HEK293 (cell line): ENCODE measurements at regions not wholly inside any gene's neighbourhood (a gene's known extent, or its start where the extent isn't known, plus 50 kb on each side); places are given as distances from the start of the nearest gene placed in this dataset.

Experiments
- CTCF ChIA-PET: fragments of 350-600 bp; formaldehyde crosslinking; extraction: SDS; loops from one replicate; lab custom pipeline; 2021; ENCODE audit warnings: antibody characterized with exemption; lab: Yijun Ruan, JAX
- POLR2A ChIA-PET: fragments of 300-600 bp; formaldehyde crosslinking; extraction: SDS; loops from one replicate; lab custom pipeline; 2020; ENCODE audit warnings: antibody characterized with exemption, inconsistent platforms; lab: Yijun Ruan, JAX
- H3K27ac ChIP-seq: fragments of 200-500 bp; sonication (Bioruptor generic); 2 replicates; pipeline ENCODE4 v1.5.1; 2014; ENCODE audit warnings: low read depth, low read length, control low read depth, inconsistent platforms; ENCODE audit errors: extremely low read depth
- H3K36me3 ChIP-seq, 2 experiments: fragments of 200-500 bp in 1 of 2; sonication (Bioruptor generic) in 1 of 2; 1 replicate in 1 of 2; 2 replicates in 1 of 2; pipeline ENCODE4 v1.5.1; 2014 to 2017; ENCODE audit warnings: inconsistent platforms in 2 of 2, low read length in 2 of 2; ENCODE audit not compliant: control insufficient read depth in 2 of 2, insufficient read depth in 1 of 2
- H3K4me1 ChIP-seq: fragments of 200-500 bp; sonication (Bioruptor generic); 2 replicates; pipeline ENCODE4 v1.5.1; 2014; ENCODE audit warnings: mild to moderate bottlenecking, low read length, inconsistent platforms; ENCODE audit not compliant: control insufficient read depth, insufficient read depth
- H3K4me3 ChIP-seq: 2 replicates; pipeline ENCODE4 v1.5.1; 2011; ENCODE audit warnings: low read depth, mild to moderate bottlenecking, control low read depth, low read length, moderate library complexity
- H3K9me3 ChIP-seq: fragments of 200-500 bp; sonication (Bioruptor generic); 2 replicates; pipeline ENCODE4 v1.5.1; 2014; ENCODE audit warnings: low read depth, low read length, inconsistent platforms; ENCODE audit not compliant: control insufficient read depth, insufficient read depth
- BCL11B ChIP-seq: fragments of 450-650 bp; formaldehyde crosslinking; IDR thresholded peaks from 2 replicates; pipeline ENCODE4 v1.5.1; 2016; ENCODE audit warnings: low read depth, missing biosample characterization, missing genetic modification characterization
- EGR2 ChIP-seq: fragments of 450-650 bp; formaldehyde crosslinking; IDR thresholded peaks from 2 replicates; pipeline ENCODE4 v1.5.1; 2016; ENCODE audit warnings: low read depth, missing biosample characterization, missing genetic modification characterization
- GLIS2 ChIP-seq: fragments of 450-650 bp; formaldehyde crosslinking; IDR thresholded peaks from 2 replicates; pipeline ENCODE4 v1.5.1; 2016; ENCODE audit warnings: missing biosample characterization, missing genetic modification characterization
- PRDM1 ChIP-seq: fragments of 450-650 bp; formaldehyde crosslinking; IDR thresholded peaks from 2 replicates; pipeline ENCODE4; 2016; ENCODE audit warnings: missing biosample characterization, missing genetic modification characterization
- SCRT1 ChIP-seq: fragments of 450-650 bp; formaldehyde crosslinking; IDR thresholded peaks from 2 replicates; pipeline ENCODE4 v1.5.1; 2016; ENCODE audit warnings: missing biosample characterization, missing genetic modification characterization, borderline replicate concordance
- SETDB1 ChIP-seq: IDR thresholded peaks from one replicate; pipeline ENCODE4 v1.6.1; 2017; ENCODE audit warnings: mild to moderate bottlenecking, low read length, moderate library complexity, mixed read lengths; ENCODE audit not compliant: insufficient read length
- SP7 ChIP-seq: fragments of 450-650 bp; formaldehyde crosslinking; IDR thresholded peaks from 2 replicates; pipeline ENCODE4 v1.5.1; 2016; ENCODE audit warnings: missing biosample characterization, missing genetic modification characterization
- ZFP69B ChIP-seq: fragments of 450-650 bp; formaldehyde crosslinking; IDR thresholded peaks from 2 replicates; pipeline ENCODE4 v1.5.1; 2016; ENCODE audit warnings: missing biosample characterization, missing genetic modification characterization
- ZNF146 ChIP-seq: fragments of 450-650 bp; formaldehyde crosslinking; IDR thresholded peaks from 2 replicates; pipeline ENCODE4 v1.5.1; 2016; ENCODE audit warnings: missing biosample characterization, missing genetic modification characterization
- ZNF157 ChIP-seq: fragments of 450-650 bp; formaldehyde crosslinking; IDR thresholded peaks from 2 replicates; pipeline ENCODE4 v1.5.1; 2016; ENCODE audit warnings: missing biosample characterization, missing genetic modification characterization
- ZNF335 ChIP-seq: fragments of 450-650 bp; formaldehyde crosslinking; conservative IDR thresholded peaks from 2 replicates; pipeline ENCODE4 v1.5.1; 2016; ENCODE audit warnings: missing biosample characterization, missing genetic modification characterization
- ZNF37A ChIP-seq: fragments of 450-650 bp; IDR thresholded peaks from 2 replicates; pipeline ENCODE4 v1.5.1; 2018; ENCODE audit warnings: missing biosample characterization, missing genetic modification characterization
- ZNF404 ChIP-seq: fragments of 450-650 bp; formaldehyde crosslinking; IDR thresholded peaks from 2 replicates; pipeline ENCODE4 v1.5.1; 2017; ENCODE audit warnings: missing biosample characterization, missing genetic modification characterization
- ZNF473 ChIP-seq: fragments of 450-650 bp; formaldehyde crosslinking; IDR thresholded peaks from 2 replicates; pipeline ENCODE4 v1.5.1; 2017; ENCODE audit warnings: missing biosample characterization, missing genetic modification characterization
- ZNF529 ChIP-seq: fragments of 450-650 bp; formaldehyde crosslinking; IDR thresholded peaks from 2 replicates; pipeline ENCODE4 v1.5.1; 2017; ENCODE audit warnings: missing genetic modification characterization, missing biosample characterization; ENCODE audit not compliant: insufficient replicate concordance
- ZNF626 ChIP-seq: fragments of 450-650 bp; sonication (Bioruptor Pico); formaldehyde crosslinking; IDR thresholded peaks from 2 replicates; pipeline ENCODE4 v1.5.1; 2018; ENCODE audit warnings: missing biosample characterization, missing genetic modification characterization, inconsistent platforms
- ZNF677 ChIP-seq: fragments of 450-650 bp; IDR thresholded peaks from 2 replicates; pipeline ENCODE4 v1.5.0; 2018; ENCODE audit warnings: missing biosample characterization, mild to moderate bottlenecking, missing genetic modification characterization, moderate library complexity
- ZNF768 ChIP-seq: fragments of 450-650 bp; formaldehyde crosslinking; IDR thresholded peaks from 2 replicates; pipeline ENCODE4 v1.5.1; 2018; ENCODE audit warnings: missing biosample characterization, mild to moderate bottlenecking, missing genetic modification characterization
- TF ChIP-seq, protein P1 (sequence below): fragments of 450-650 bp; formaldehyde crosslinking; IDR thresholded peaks from 2 replicates; pipeline ENCODE4 v1.5.1; 2016; ENCODE audit warnings: missing biosample characterization, missing genetic modification characterization
- TF ChIP-seq, protein P2 (sequence below): fragments of 450-650 bp; formaldehyde crosslinking; IDR thresholded peaks from 2 replicates; pipeline ENCODE4 v1.5.1; 2016; ENCODE audit warnings: missing biosample characterization, missing genetic modification characterization
- TF ChIP-seq, protein P3 (sequence below): fragments of 450-650 bp; formaldehyde crosslinking; IDR thresholded peaks from 2 replicates; pipeline ENCODE4 v1.5.1; 2016; ENCODE audit warnings: missing biosample characterization, missing genetic modification characterization
- TF ChIP-seq, protein P4 (sequence below): fragments of 450-650 bp; formaldehyde crosslinking; IDR thresholded peaks from 2 replicates; pipeline ENCODE4 v1.5.1; 2016; ENCODE audit warnings: missing biosample characterization, missing genetic modification characterization
- TF ChIP-seq, protein P5 (sequence below): fragments of 450-650 bp; formaldehyde crosslinking; IDR thresholded peaks from 2 replicates; pipeline ENCODE4 v1.5.1; 2017; ENCODE audit warnings: missing biosample characterization, missing genetic modification characterization

DNA sequence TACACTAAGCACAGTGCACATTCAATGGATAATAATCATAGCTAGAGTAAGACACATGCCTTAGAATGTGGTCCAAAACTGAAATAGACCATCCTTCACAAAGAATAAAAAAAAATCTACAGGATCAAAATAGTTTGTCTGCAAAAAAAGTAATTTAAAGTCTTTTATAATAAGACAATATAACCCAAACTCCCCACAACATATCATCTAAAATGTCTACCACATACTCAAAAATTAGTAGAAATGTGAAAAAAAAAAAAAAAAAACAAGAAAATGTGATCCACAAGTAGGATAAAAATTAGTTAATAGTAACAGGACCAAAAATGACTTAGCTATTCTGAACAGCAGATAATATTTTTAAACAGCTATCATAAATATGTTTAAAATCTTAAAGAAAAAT is 557.2 kb upstream of the ARID1B start:
- TF ChIP-seq ZFP69B (no peak), SETDB1 (peak; percentile 82), EGR2 (tag by site-specific recombination) (no peak), SCRT1 (no peak), ZNF146 (tag by site-specific recombination) (no peak)
- TF ChIP-seq, protein P1, sequence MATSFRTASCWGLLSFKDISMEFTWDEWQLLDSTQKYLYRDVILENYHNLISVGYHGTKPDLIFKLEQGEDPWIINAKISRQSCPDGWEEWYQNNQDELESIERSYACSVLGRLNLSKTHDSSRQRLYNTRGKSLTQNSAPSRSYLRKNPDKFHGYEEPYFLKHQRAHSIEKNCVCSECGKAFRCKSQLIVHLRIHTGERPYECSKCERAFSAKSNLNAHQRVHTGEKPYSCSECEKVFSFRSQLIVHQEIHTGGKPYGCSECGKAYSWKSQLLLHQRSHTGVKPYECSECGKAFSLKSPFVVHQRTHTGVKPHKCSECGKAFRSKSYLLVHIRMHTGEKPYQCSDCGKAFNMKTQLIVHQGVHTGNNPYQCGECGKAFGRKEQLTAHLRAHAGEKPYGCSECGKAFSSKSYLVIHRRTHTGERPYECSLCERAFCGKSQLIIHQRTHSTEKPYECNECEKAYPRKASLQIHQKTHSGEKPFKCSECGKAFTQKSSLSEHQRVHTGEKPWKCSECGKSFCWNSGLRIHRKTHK (tag by site-specific recombination), result peak; percentile 90
- Histone ChIP-seq H3K36me3 (no peaks in the 10 kb centered on the region), H3K4me1 (no peaks in the 10 kb centered on the region), H3K9me3 (no peaks in the 10 kb centered on the region), H3K27ac (no peak overlapping the region), H3K4me3 (no peak overlapping the region)
- ChIA-PET CTCF (no interaction called here), POLR2A (no interaction called here)

DNA sequence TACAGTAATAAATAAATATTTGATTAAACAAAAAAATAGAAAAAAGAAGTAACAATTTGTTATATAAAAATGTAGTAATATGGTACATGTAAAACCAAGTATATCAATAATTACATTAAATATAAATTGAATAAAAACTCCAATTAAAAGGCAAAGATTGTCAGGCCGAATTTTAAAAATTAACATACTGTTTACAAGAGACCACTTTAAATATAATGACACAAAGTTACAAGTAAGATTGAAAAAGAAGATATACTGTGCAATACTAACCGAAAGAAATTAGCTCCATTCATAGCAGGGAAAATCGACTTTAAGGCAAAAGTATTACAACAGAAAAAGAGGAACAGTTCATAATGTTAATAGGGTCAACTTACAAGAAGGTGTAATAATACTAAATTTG is 571.5 kb upstream of the ARID1B start:
- no peak overlapping the region for H3K4me3 ChIP-seq
- H3K27ac ChIP-seq, result no peak overlapping the region
- no peaks in the 10 kb centered on the region for H3K36me3 ChIP-seq
- H3K9me3 ChIP-seq, result no peaks in the 10 kb centered on the region
- TF ChIP-seq SETDB1, result peak; percentile 88
- TF ChIP-seq ZNF404 (tag by site-specific recombination), result no peak
- TF ChIP-seq, protein P2, sequence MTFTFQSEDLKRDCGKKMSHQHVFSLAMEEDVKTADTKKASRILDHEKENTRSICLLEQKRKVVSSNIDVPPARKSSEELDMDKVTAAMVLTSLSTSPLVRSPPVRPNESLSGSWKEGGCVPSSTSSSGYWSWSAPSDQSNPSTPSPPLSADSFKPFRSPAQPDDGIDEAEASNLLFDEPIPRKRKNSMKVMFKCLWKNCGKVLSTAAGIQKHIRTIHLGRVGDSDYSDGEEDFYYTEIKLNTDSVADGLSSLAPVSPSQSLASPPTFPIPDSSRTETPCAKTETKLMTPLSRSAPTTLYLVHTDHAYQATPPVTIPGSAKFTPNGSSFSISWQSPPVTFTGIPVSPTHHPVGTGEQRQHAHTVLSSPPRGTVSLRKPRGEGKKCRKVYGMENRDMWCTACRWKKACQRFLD (tag by site-specific recombination), result no peak
- TF ChIP-seq, all 188 proteins: peak for 1
- H3K4me1 ChIP-seq, result no peaks in the 10 kb centered on the region
- ChIA-PET POLR2A (no interaction called here), CTCF (no interaction called here)

DNA sequence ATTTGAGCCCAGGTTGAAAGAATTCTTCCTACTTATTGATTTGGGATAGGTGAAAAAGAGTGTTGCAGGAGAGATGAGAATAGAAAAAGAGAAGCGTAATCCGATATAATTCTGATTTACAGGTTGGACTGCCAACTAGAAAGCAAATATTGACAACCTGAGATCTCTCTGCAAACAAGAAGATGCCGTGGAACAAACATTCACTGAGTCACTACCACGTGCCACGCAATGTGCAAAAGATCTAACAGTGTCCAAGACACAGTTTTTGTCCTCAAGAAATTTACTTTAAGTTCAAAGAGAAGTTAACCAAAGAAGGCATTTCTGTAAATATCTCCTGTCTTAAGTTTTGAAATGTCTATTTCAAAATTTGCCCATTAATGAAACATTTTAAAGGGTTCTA is 578.0 kb upstream of the ARID1B start:
- H3K4me3 ChIP-seq, result no peak overlapping the region
- TF ChIP-seq ZNF677, result no peak
- TF ChIP-seq ZNF768 (tag by site-specific recombination), result no peak
- TF ChIP-seq ZNF529 (tag by site-specific recombination), result no peak
- TF ChIP-seq, protein P3, sequence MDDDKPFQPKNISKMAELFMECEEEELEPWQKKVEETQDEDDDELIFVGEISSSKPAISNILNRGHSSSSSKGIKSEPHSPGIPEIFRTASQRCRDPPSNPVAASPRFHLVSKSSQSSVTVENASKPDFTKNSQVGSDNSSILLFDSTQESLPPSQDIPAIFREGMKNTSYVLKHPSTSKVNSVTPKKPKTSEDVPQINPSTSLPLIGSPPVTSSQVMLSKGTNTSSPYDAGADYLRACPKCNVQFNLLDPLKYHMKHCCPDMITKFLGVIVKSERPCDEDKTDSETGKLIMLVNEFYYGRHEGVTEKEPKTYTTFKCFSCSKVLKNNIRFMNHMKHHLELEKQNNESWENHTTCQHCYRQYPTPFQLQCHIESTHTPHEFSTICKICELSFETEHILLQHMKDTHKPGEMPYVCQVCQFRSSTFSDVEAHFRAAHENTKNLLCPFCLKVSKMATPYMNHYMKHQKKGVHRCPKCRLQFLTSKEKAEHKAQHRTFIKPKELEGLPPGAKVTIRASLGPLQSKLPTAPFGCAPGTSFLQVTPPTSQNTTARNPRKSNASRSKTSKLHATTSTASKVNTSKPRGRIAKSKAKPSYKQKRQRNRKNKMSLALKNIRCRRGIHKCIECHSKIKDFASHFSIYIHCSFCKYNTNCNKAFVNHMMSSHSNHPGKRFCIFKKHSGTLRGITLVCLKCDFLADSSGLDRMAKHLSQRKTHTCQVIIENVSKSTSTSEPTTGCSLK (tag by site-specific recombination), result no peak
- TF ChIP-seq ZNF157, result no peak
- TF ChIP-seq PRDM1, result no peak
- no peak for TF ChIP-seq BCL11B (tag by site-specific recombination)
- no peak for TF ChIP-seq ZNF473
- H3K36me3 ChIP-seq, result no peaks in the 10 kb centered on the region
- ChIA-PET POLR2A (no interaction called here), CTCF (no interaction called here)
- H3K4me1 ChIP-seq, result no peaks in the 10 kb centered on the region
- no peak overlapping the region for H3K27ac ChIP-seq
- H3K9me3 ChIP-seq, result no peaks in the 10 kb centered on the region

DNA sequence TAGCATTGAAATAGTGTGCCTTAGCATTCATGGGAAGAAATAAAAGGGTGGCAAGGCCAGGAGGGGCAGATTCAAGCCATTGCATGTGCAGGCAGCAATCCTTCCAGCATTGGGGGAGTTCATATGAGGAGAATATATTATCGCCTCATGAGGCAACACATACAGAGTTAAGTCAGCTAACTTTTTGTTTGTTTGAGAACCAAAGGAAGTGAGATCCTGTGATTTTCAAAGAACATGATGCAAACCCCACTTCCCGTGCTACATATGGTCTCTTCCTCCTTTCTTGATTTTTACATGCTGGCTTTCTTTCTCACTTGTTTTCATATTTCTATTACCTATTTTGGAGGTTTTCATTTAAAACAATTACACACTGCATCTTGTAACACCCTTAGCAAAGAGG is 579.7 kb upstream of the ARID1B start:
- H3K4me3 ChIP-seq, result no peak overlapping the region
- CTCF ChIA-PET, result no interaction called here
- H3K36me3 ChIP-seq, result no peaks in the 10 kb centered on the region
- H3K9me3 ChIP-seq, result no peaks in the 10 kb centered on the region
- H3K4me1 ChIP-seq, result no peaks in the 10 kb centered on the region
- H3K27ac ChIP-seq, result no peak overlapping the region
- POLR2A ChIA-PET, result no interaction called here
- TF ChIP-seq, protein P4, sequence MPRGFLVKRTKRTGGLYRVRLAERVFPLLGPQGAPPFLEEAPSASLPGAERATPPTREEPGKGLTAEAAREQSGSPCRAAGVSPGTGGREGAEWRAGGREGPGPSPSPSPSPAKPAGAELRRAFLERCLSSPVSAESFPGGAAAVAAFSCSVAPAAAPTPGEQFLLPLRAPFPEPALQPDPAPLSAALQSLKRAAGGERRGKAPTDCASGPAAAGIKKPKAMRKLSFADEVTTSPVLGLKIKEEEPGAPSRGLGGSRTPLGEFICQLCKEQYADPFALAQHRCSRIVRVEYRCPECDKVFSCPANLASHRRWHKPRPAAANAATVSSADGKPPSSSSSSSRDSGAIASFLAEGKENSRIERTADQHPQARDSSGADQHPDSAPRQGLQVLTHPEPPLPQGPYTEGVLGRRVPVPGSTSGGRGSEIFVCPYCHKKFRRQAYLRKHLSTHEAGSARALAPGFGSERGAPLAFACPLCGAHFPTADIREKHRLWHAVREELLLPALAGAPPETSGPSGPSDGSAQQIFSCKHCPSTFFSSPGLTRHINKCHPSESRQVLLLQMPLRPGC, result no peak
- TF ChIP-seq SP7 (tag by site-specific recombination) (no peak), ZNF626 (tag by site-specific recombination) (no peak), ZNF37A (tag by site-specific recombination) (no peak), ZNF335 (tag by site-specific recombination) (no peak), GLIS2 (tag by site-specific recombination) (no peak)
- TF ChIP-seq, protein P5, sequence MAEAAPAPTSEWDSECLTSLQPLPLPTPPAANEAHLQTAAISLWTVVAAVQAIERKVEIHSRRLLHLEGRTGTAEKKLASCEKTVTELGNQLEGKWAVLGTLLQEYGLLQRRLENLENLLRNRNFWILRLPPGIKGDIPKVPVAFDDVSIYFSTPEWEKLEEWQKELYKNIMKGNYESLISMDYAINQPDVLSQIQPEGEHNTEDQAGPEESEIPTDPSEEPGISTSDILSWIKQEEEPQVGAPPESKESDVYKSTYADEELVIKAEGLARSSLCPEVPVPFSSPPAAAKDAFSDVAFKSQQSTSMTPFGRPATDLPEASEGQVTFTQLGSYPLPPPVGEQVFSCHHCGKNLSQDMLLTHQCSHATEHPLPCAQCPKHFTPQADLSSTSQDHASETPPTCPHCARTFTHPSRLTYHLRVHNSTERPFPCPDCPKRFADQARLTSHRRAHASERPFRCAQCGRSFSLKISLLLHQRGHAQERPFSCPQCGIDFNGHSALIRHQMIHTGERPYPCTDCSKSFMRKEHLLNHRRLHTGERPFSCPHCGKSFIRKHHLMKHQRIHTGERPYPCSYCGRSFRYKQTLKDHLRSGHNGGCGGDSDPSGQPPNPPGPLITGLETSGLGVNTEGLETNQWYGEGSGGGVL, result no peak
